ENCODE measurements at regions not wholly inside any gene's neighbourhood (a gene's known extent, or its start where the extent isn't known, plus 50 kb on each side); places are given as distances from the start of the nearest gene placed in this dataset.
"Not testable (repeated sequence)": the region's sequence is repeated elsewhere in the genome, so short reads cannot be mapped to it uniquely, and the experiment has no call there.

- DNase-seq = no peak
These were observed 77.0 kb downstream of the CCDC71L start for GRCh38 chr7:106583706-106584690.

GRCh38 chr7:106583100-106583499, 77.9 kb downstream of the CCDC71L start:
- DNase-seq = no peak

- no peak for DNase-seq
These were observed 78.6 kb downstream of the CCDC71L start for GRCh38 chr7:106582365-106582764.

GRCh38 chr7:106579086-106579485, 81.9 kb downstream of the CCDC71L start:
- not testable (repeated sequence) for DNase-seq

GRCh38 chr7:106575138-106575823, 85.7 kb downstream of the CCDC71L start:
- no peak for DNase-seq

GRCh38 chr7:106573738-106574137, 87.2 kb downstream of the CCDC71L start:
- DNase-seq = no peak

GRCh38 chr7:106573125-106573663, 87.8 kb downstream of the CCDC71L start:
- DNase-seq = no peak

GRCh38 chr7:106572394-106573124, 88.4 kb downstream of the CCDC71L start:
- no peak for DNase-seq

GRCh38 chr7:106571563-106571962, 89.4 kb downstream of the CCDC71L start:
- no peak for DNase-seq

GRCh38 chr7:106570948-106571418, 90.0 kb downstream of the CCDC71L start:
- DNase-seq = no peak

- DNase-seq = no peak
These were observed 90.8 kb downstream of the CCDC71L start for GRCh38 chr7:106570146-106570545.

GRCh38 chr7:106569500-106569929, 91.4 kb downstream of the CCDC71L start:
- DNase-seq = no peak

- DNase-seq = no peak
These were observed 92.1 kb downstream of the CCDC71L start for GRCh38 chr7:106568680-106569499.

GRCh38 chr7:106568002-106568679, 92.8 kb downstream of the CCDC71L start:
- no peak for DNase-seq

- not testable (repeated sequence) for DNase-seq
These were observed 93.6 kb downstream of the CCDC71L start for GRCh38 chr7:106567204-106568001.

- DNase-seq = no peak
These were observed 94.3 kb downstream of the CCDC71L start for GRCh38 chr7:106566672-106567071.

- no peak for DNase-seq
These were observed 94.8 kb downstream of the CCDC71L start for GRCh38 chr7:106566196-106566595.

GRCh38 chr7:106565428-106565827, 95.5 kb downstream of the CCDC71L start:
- no peak for DNase-seq

- DNase-seq = no peak
These were observed 97.3 kb downstream of the CCDC71L start for GRCh38 chr7:106563466-106564150.
